ENCODE measurements at regions not wholly inside any gene's neighbourhood (a gene's known extent, or its start where the extent isn't known, plus 50 kb on each side); places are given as distances from the start of the nearest gene placed in this dataset.
"Not testable (repeated sequence)": the region's sequence is repeated elsewhere in the genome, so short reads cannot be mapped to it uniquely, and the experiment has no call there.

DNA sequence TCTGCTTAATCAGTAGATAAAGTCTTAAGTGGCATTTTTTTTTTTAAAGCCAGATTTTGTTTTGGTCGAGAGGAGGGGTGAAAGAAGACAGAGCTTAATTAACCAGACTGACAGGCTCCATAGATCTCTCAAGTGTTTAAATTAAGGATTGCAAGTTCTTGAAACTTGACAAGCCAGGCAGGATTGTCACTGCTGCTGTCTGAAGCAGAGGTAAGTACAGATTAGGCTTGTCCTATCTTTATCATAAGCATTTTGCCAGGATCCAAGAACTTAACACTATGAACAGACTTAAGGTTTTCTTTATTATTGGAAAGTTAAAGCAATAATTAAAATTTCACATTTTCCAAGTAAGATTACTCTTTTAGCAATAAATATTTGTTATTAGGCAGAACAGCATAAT lies 179.6 kb upstream of the LMO3 start:
- intact Hi-C loops (cut with DNase I; ENCODE audit: low total_unique reads) = no loop called here
- no peak for TF ChIP-seq POLR2A (IDR thresholded peaks at IDR 0.05)
- TF ChIP-seq, protein P1, sequence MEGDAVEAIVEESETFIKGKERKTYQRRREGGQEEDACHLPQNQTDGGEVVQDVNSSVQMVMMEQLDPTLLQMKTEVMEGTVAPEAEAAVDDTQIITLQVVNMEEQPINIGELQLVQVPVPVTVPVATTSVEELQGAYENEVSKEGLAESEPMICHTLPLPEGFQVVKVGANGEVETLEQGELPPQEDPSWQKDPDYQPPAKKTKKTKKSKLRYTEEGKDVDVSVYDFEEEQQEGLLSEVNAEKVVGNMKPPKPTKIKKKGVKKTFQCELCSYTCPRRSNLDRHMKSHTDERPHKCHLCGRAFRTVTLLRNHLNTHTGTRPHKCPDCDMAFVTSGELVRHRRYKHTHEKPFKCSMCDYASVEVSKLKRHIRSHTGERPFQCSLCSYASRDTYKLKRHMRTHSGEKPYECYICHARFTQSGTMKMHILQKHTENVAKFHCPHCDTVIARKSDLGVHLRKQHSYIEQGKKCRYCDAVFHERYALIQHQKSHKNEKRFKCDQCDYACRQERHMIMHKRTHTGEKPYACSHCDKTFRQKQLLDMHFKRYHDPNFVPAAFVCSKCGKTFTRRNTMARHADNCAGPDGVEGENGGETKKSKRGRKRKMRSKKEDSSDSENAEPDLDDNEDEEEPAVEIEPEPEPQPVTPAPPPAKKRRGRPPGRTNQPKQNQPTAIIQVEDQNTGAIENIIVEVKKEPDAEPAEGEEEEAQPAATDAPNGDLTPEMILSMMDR (IDR thresholded peaks at IDR 0.05) = no peak
- Histone ChIP-seq H3K4me1 (no peaks in the 10 kb centered on the region), H3K36me3 (no peaks in the 10 kb centered on the region), H3K27me3 (no peaks in the 10 kb centered on the region), H3K27ac (no peak overlapping the region), H3K4me3 (no peak overlapping the region), H3K9me3 (no peaks in the 10 kb centered on the region)
- no peak for DNase-seq

GRCh38 chr12:16769129-16769528 lies 163.2 kb upstream of the LMO3 start:
- H3K4me1 ChIP-seq; DNase-seq; intact Hi-C loops (cut with DNase I; ENCODE audit: low total_unique reads); H3K27ac ChIP-seq; H3K4me3 ChIP-seq; H3K9me3 ChIP-seq; H3K36me3 ChIP-seq; H3K27me3 ChIP-seq: not testable (repeated sequence)

DNA sequence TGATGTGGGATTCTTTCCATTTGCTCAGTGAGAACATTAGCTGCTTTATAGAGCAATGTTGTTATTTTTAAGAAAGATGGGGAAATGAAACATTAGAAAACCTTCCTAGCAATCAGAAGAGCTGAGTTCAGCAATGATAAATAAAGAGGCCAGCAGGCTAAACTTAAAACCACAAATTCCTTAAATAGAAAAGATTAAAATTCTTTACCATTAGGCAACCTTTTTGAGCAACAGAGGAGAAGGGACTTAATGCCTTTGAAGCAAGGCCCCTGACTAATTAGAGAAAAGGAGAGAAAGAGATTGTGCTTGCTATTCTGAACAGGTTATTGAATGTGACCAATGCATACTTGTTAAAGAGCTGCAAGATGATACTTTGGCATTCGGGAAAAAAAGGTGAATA lies 160.8 kb upstream of the LMO3 start:
- intact Hi-C loops (cut with DNase I; ENCODE audit: low total_unique reads) = no loop called here
- Histone ChIP-seq H3K27ac (no peak overlapping the region), H3K4me1 (no peaks in the 10 kb centered on the region), H3K9me3 (no peaks in the 10 kb centered on the region), H3K4me3 (no peak overlapping the region), H3K36me3 (no peaks in the 10 kb centered on the region), H3K27me3 (no peaks in the 10 kb centered on the region)
- no peak for TF ChIP-seq POLR2A (IDR thresholded peaks at IDR 0.05)
- TF ChIP-seq, protein P1 (IDR thresholded peaks at IDR 0.05) = no peak
- no peak for DNase-seq

DNA sequence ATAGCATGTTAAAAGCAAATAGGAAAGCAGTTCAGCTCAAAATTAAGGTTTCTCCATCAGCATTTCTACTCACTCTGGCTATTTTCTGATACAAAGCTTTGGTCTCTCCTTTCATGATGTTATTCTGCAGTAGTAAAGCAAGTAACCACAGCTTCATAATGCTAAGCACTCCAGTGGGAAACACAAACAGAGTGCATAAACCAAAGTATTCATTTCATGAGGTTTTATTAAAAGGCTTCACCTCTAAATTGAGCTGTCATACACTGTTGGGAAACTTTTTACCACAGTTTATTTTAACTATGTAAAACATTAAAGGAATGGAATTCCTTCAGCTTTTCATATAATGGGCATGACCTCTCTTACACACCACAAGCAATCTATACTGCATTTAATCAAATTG lies 157.9 kb upstream of the LMO3 start:
- Histone ChIP-seq H3K27me3 (no peaks in the 10 kb centered on the region), H3K4me3 (no peak overlapping the region), H3K4me1 (no peaks in the 10 kb centered on the region), H3K36me3 (no peaks in the 10 kb centered on the region), H3K27ac (no peak overlapping the region), H3K9me3 (no peaks in the 10 kb centered on the region)
- no peak for DNase-seq
- no peak for TF ChIP-seq POLR2A (IDR thresholded peaks at IDR 0.05)
- TF ChIP-seq, protein P1 (IDR thresholded peaks at IDR 0.05) = no peak
- intact Hi-C loops (cut with DNase I; ENCODE audit: low total_unique reads) = no loop called here

- Histone ChIP-seq H3K27me3 (no peaks in the 10 kb centered on the region), H3K27ac (no peak overlapping the region), H3K9me3 (no peaks in the 10 kb centered on the region), H3K4me1 (no peaks in the 10 kb centered on the region), H3K36me3 (no peaks in the 10 kb centered on the region), H3K4me3 (no peak overlapping the region)
- TF ChIP-seq, protein P1 (IDR thresholded peaks at IDR 0.05) = no peak
- no peak for TF ChIP-seq POLR2A (IDR thresholded peaks at IDR 0.05)
- intact Hi-C loops (cut with DNase I; ENCODE audit: low total_unique reads) = no loop called here
- DNase-seq = no peak
These were observed 151.0 kb upstream of the LMO3 start for GRCh38 chr12:16756833-16757555.

DNA sequence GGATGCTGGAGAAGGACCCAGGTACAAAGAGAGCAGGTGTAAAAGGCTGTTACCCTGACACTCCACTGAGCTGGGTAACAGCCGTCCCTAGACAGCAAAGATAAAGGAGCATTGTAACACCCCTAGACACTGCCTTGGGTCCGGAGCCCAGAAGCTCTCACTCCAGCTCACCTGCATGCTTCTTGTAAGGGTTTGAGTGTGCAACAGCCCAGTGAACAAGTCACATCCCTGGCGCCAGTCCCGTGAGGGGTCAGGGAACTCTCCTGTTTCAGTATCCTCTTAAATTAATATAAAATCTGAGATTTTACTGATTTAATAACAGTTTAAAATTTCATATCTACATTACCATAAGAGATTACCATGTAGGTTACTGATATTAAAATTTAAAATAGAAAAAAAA lies 124.8 kb upstream of the LMO3 start:
- no peak for DNase-seq
- no peaks in the 10 kb centered on the region for H3K27me3 ChIP-seq
- H3K27ac ChIP-seq = no peak overlapping the region
- TF ChIP-seq, protein P1 (IDR thresholded peaks at IDR 0.05) = no peak
- no peak for TF ChIP-seq POLR2A (IDR thresholded peaks at IDR 0.05)
- H3K36me3 ChIP-seq = no peaks in the 10 kb centered on the region
- H3K4me1 ChIP-seq = no peaks in the 10 kb centered on the region
- no peak overlapping the region for H3K4me3 ChIP-seq
- H3K9me3 ChIP-seq = no peaks in the 10 kb centered on the region
- intact Hi-C loops (cut with DNase I; ENCODE audit: low total_unique reads) = no loop called here

All from uterus (tissue), 3 donors.